Fibroblast of mammary gland (primary cell): ENCODE measurements at regions not wholly inside any gene's neighbourhood (a gene's known extent, or its start where the extent isn't known, plus 50 kb on each side); places are given as distances from the start of the nearest gene placed in this dataset.

Source experiments
- DNase-seq: peaks from one replicate; pipeline ENCODE4 v3.0.0-alpha.2; 2010; ENCODE audit warnings: low read depth
- H3K4me3 ChIP-seq: 2 replicates; pipeline ENCODE4 v1.5.1; 2011; ENCODE audit warnings: low read depth, mild to moderate bottlenecking, low read length, moderate library complexity; ENCODE audit not compliant: control insufficient read depth
- TF ChIP-seq, protein P1 (sequence below): conservative IDR thresholded peaks from 2 replicates; pipeline ENCODE4 v1.5.1; 2011; ENCODE audit warnings: low read depth, low read length, inconsistent platforms; ENCODE audit not compliant: control insufficient read depth, insufficient read depth

DNA sequence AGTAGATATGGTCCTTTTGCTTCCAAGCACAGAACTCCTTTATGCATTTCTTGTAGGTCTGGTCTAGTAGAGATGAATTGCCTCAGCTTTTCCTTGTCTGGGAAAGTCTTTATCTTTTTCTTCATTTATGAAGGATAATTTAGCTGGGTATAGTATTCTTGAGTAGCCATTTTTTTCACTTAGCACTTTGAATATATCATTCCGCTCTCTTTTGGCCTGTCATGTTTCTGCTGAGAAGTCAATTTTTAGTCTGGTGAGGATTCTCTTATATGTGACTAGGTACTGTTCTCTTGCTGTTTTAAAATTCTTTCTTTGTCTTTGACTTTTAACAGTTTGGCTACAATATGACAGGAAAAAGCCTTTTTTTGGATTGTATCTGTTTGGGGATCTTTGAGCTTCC is 68.6 kb upstream of the IMMP2L start:
- TF ChIP-seq, protein P1, sequence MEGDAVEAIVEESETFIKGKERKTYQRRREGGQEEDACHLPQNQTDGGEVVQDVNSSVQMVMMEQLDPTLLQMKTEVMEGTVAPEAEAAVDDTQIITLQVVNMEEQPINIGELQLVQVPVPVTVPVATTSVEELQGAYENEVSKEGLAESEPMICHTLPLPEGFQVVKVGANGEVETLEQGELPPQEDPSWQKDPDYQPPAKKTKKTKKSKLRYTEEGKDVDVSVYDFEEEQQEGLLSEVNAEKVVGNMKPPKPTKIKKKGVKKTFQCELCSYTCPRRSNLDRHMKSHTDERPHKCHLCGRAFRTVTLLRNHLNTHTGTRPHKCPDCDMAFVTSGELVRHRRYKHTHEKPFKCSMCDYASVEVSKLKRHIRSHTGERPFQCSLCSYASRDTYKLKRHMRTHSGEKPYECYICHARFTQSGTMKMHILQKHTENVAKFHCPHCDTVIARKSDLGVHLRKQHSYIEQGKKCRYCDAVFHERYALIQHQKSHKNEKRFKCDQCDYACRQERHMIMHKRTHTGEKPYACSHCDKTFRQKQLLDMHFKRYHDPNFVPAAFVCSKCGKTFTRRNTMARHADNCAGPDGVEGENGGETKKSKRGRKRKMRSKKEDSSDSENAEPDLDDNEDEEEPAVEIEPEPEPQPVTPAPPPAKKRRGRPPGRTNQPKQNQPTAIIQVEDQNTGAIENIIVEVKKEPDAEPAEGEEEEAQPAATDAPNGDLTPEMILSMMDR: no peak
- no peak for DNase-seq
- H3K4me3 ChIP-seq: no peak overlapping the region

DNA sequence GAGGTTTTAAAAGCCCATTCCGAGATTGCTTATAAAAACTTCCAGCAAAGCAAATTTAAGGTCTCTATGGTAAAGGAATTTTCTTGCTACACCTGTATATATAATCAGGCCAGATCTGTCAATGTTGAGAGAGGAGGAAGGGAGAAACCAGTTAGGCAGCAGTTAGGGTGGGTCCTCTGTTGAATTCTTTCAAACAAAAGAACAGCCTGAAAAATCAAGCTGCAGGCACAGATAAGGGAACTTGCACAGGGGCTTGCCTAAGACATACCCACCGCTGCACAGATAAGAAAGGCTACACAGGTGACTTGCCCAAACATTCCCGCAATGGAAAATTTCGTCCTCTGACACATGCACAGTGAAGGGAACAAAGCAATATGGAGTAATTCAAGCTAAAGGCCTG is 59.8 kb upstream of the IMMP2L start:
- no peak overlapping the region for H3K4me3 ChIP-seq
- TF ChIP-seq, protein P1: no peak
- DNase-seq: no peak
